OCI-LY7 (cell line): ENCODE measurements at regions not wholly inside any gene's neighbourhood (a gene's known extent, or its start where the extent isn't known, plus 50 kb on each side); places are given as distances from the start of the nearest gene placed in this dataset.

ENCODE experiments used
- CTCF ChIP-seq: fragments of 200-600 bp; sonication (generic); conservative IDR thresholded peaks from 2 replicates; pipeline ENCODE4 v1.5.1; 2014; ENCODE audit warnings: mild to moderate bottlenecking, antibody characterized with exemption, low read length, moderate library complexity, mixed read lengths
- EZH2phosphoT487 ChIP-seq: fragments of 200-600 bp; sonication (generic); IDR thresholded peaks from 2 replicates; pipeline ENCODE4 v1.6.1; 2018; ENCODE audit warnings: low read depth, borderline replicate concordance, mild to moderate bottlenecking, mixed run types, antibody characterized with exemption, low read length, moderate library complexity, mixed read lengths

- no peak for TF ChIP-seq CTCF
- no peak for TF ChIP-seq EZH2phosphoT487
Observed at GRCh38 chr3:191912616-191913204, 451.7 kb downstream of the PYDC2 start.
